GM12873 (cell line): ENCODE measurements at regions not wholly inside any gene's neighbourhood (a gene's known extent, or its start where the extent isn't known, plus 50 kb on each side); places are given as distances from the start of the nearest gene placed in this dataset.

ENCODE experiments used
- CTCF ChIP-seq: IDR thresholded peaks from 2 replicates; pipeline ENCODE4 v1.5.1; 2012; ENCODE audit warnings: low read depth, mild to moderate bottlenecking, moderate library complexity, low read length, control low read depth; ENCODE audit not compliant: insufficient read depth; ENCODE audit errors: missing control alignments

DNA sequence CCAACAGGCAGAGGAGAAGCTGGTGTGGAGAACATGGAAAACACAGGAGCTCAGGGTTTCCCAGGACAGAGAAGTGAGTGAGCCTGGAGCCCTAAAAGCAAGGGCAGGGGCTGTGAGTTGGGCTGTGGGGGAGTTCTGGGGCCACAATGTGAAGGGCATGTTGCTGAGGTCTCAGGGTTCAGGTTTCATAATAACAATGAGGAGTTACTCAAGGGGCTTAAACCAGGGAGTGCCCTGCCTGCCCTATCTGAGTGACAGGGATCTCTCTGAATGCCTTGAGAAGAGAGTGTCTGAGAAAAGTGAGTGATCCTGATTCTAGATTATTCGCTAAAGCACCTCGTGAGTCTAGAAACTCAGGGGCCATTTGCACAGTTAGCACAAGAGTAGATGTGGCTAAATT, 129.6 kb downstream of the VPREB1 start:
- no peak for TF ChIP-seq CTCF

DNA sequence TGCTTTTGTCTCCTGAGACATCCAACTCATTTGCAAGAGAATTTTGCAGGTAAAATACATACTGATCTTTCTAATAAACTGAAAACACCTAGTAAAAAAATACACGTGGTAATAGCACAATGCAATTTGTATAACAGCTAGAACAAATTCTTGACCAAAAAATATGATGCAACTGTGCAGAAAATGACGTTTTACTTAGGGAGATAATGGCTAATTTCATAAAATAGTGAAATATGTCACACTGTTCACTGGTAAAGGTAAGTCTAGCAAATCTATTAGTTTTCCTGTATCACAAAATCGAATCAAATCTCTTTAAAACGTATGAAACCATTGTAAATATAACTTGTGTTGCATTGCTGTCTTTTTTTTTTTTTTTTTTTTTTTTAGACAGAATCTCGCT, 130.0 kb downstream of the VPREB1 start:
- TF ChIP-seq CTCF = no peak

- no peak for TF ChIP-seq CTCF
Observed at GRCh38 chr22:22375576-22376351, 131.2 kb downstream of the VPREB1 start.

DNA sequence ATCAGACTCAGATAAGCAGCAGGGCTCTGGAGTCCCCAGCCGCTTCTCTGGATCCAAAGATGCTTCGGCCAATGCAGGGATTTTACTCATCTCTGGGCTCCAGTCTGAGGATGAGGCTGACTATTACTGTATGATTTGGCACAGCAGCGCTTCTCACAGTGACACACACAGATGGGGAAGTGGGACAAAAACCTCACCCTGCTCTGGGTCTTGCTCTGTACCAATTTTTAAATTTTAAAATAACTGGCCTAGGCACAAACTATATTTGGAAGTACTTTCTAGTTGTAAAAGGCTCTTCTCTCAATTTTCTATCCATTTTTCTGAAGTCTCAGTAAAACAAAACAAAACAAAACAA, 131.7 kb downstream of the VPREB1 start:
- TF ChIP-seq CTCF = no peak

GRCh38 chr22:22377335-22377734, 131.2 kb downstream of the ZNF280B start:
- TF ChIP-seq CTCF = no peak

DNA sequence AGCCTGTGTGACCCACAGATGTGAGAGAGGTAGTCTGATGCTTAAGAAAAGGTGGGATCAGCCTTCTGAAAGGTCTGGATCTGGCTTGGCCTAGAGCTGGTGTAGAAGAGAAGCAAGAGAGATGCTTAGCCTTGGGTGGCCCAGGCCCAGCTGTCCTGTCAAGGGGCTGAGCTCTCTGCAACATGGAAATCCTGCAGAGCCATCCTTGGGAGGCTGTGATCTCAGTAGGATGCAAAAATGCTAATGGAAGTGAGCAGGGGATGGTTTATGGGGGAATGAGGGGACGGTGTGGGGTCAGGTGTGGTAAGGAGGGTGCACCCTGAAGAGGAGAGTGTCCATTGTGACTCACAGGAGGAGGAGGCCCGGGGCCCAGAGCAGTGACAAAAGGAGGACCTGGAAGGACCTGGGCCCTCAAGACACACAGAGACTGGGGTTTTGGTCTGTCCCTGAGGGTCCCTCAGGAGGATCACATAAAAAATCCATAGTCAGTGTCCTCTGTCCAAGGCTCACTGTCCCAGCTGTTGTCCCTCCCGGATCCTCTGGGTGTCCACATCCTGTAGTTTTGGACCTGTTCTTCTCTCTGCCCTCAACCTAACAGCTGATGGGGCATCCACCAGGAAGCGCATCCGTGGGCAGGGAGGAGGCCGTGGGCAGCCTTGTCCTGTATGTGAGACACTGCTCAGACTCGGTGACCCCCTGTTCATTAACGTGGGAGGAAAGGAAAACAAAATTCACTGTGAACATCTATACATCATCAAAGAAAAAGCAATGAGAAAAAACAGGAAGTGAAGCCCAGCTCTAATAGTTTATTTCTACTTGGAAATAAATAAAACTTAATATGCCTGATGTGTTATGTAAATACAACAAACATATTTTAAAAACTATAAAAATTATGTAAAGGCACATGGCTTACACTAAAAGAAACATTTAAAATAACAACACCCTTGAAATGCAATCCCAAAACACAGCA, 129.8 kb downstream of the ZNF280B start:
- no peak for TF ChIP-seq CTCF
